ENCODE measurements at regions not wholly inside any gene's neighbourhood (a gene's known extent, or its start where the extent isn't known, plus 50 kb on each side); places are given as distances from the start of the nearest gene placed in this dataset.

GRCh38 chr5:82388181-82388580 is 110.0 kb upstream of the RPS23 start:
- Histone ChIP-seq H3K27ac (no peak overlapping the region), H3K9me3 (ENCODE audit: severe bottlenecking) (no peaks in the 10 kb centered on the region), H3K27me3 (ENCODE audit: insufficient read depth, low read depth, severe bottlenecking) (no peaks in the 10 kb centered on the region), H3K4me3 (ENCODE audit: low read depth, low read length) (no peak overlapping the region), H3K36me3 (no peaks in the 10 kb centered on the region)
- TF ChIP-seq CTCF (IDR thresholded peaks at IDR 0.05; ENCODE audit: low read depth, low read length), result no peak
- DNase-seq, result no peak

GRCh38 chr5:82387819-82388166 is 109.6 kb upstream of the RPS23 start:
- Histone ChIP-seq H3K4me3 (ENCODE audit: low read depth, low read length) (no peak overlapping the region), H3K27ac (no peak overlapping the region), H3K9me3 (ENCODE audit: severe bottlenecking) (no peaks in the 10 kb centered on the region), H3K36me3 (no peaks in the 10 kb centered on the region), H3K27me3 (ENCODE audit: insufficient read depth, low read depth, severe bottlenecking) (no peaks in the 10 kb centered on the region)
- no peak for TF ChIP-seq CTCF (IDR thresholded peaks at IDR 0.05; ENCODE audit: low read depth, low read length)
- DNase-seq, result no peak

GRCh38 chr5:82387001-82387818 is 109.1 kb upstream of the RPS23 start:
- TF ChIP-seq CTCF (IDR thresholded peaks at IDR 0.05; ENCODE audit: low read depth, low read length), result no peak

GRCh38 chr5:82386576-82386975 is 108.4 kb upstream of the RPS23 start:
- no peak for TF ChIP-seq CTCF (IDR thresholded peaks at IDR 0.05; ENCODE audit: low read depth, low read length)
- H3K9me3 ChIP-seq (ENCODE audit: severe bottlenecking), result no peaks in the 10 kb centered on the region
- no peak for DNase-seq
- H3K36me3 ChIP-seq, result no peaks in the 10 kb centered on the region
- H3K4me3 ChIP-seq (ENCODE audit: low read depth, low read length), result no peak overlapping the region
- no peaks in the 10 kb centered on the region for H3K27me3 ChIP-seq (ENCODE audit: insufficient read depth, low read depth, severe bottlenecking)
- H3K27ac ChIP-seq, result no peak overlapping the region

More at GRCh38 chr5:82387001-82387818, 109.1 kb upstream of the RPS23 start:
- H3K4me3 ChIP-seq (ENCODE audit: low read depth, low read length), result no peak overlapping the region
- no peaks in the 10 kb centered on the region for H3K9me3 ChIP-seq (ENCODE audit: severe bottlenecking)
- no peak for DNase-seq
- H3K27ac ChIP-seq, result no peak overlapping the region
- H3K36me3 ChIP-seq, result no peaks in the 10 kb centered on the region
- no peaks in the 10 kb centered on the region for H3K27me3 ChIP-seq (ENCODE audit: insufficient read depth, low read depth, severe bottlenecking)

- Histone ChIP-seq H3K27me3 (ENCODE audit: insufficient read depth, low read depth, severe bottlenecking) (no peaks in the 10 kb centered on the region), H3K4me3 (ENCODE audit: low read depth, low read length) (no peak overlapping the region), H3K27ac (no peak overlapping the region), H3K36me3 (no peaks in the 10 kb centered on the region), H3K9me3 (ENCODE audit: severe bottlenecking) (no peaks in the 10 kb centered on the region)
- no peak for DNase-seq
- no peak for TF ChIP-seq CTCF (IDR thresholded peaks at IDR 0.05; ENCODE audit: low read depth, low read length)
Measured at GRCh38 chr5:82384034-82384750, 106.0 kb upstream of the RPS23 start.

Measured in WERI-Rb-1 (cell line).